ENCODE measurements at regions not wholly inside any gene's neighbourhood (a gene's known extent, or its start where the extent isn't known, plus 50 kb on each side); places are given as distances from the start of the nearest gene placed in this dataset.

DNA sequence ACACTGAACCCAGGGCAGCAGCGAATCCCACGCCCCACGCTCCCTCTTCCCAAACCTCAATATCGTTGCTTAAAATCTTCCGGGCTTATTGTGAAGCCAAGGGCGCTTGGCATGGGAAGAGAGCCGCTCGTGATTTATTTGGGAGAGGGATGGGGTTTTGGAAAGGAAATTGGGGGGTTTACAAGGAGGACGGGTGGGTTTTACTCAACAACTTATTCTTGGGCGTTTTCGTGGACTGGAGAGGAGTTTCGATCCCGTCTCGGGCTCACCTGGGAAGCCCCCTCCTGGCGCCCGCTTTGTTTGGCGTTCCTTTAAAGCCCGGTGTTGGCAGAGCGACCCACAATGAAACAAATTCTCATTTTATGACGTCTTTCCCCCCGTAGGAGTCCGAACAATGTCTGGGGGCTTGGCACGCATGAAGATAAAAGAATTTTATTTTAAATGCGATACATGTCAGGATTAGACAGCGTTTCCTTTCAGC is 135.3 kb downstream of the INSIG2 start:
- TF ChIP-seq, protein P1, sequence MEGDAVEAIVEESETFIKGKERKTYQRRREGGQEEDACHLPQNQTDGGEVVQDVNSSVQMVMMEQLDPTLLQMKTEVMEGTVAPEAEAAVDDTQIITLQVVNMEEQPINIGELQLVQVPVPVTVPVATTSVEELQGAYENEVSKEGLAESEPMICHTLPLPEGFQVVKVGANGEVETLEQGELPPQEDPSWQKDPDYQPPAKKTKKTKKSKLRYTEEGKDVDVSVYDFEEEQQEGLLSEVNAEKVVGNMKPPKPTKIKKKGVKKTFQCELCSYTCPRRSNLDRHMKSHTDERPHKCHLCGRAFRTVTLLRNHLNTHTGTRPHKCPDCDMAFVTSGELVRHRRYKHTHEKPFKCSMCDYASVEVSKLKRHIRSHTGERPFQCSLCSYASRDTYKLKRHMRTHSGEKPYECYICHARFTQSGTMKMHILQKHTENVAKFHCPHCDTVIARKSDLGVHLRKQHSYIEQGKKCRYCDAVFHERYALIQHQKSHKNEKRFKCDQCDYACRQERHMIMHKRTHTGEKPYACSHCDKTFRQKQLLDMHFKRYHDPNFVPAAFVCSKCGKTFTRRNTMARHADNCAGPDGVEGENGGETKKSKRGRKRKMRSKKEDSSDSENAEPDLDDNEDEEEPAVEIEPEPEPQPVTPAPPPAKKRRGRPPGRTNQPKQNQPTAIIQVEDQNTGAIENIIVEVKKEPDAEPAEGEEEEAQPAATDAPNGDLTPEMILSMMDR (IDR thresholded peaks at IDR 0.05; ENCODE audit: low read depth, low read length) = no peak
- Histone ChIP-seq H3K4me1 (no peaks in the 10 kb centered on the region), H3K4me3 (ENCODE audit: low read depth, low read length) (no peak overlapping the region), H3K36me3 (no peaks in the 10 kb centered on the region), H3K27me3 (peaks cover 41% of the 10 kb centered on the region), H3K9me3 (no peaks in the 10 kb centered on the region)
- DNase-seq = no peak

DNA sequence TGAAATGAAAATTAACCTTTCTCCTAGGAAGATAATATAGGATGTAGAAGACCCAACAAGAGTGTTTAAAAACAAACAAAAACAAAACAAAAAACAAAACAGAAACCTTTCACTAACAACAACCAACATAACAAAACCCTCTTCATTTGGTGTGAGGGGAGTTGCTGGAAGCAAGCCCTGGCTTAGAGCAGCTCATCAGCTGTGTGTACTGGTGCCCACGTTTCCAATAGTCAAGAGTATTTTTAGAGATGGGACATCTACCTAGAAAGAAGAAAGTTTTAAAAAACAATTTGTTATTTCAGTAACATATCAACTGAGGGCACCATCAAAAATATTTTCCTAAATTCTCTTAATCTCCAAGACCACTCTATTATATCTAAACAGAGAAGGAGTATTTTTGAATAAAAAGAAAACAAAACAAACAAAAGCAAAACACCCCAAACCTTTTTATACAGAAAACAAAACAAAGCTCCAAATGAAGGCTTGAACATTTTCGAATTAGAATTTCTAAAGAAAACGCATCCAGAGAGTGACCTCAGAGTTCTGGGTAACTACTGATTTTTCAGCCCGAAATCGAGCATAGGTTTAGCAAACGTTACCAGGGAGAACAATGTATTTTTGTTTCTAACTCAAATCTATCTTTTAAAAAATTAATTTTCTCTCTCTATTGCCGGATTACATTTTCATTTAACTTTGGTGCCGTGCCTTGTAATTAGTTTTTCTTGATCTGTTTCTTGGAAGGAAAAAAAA is 134.6 kb downstream of the INSIG2 start:
- no peaks in the 10 kb centered on the region for H3K4me1 ChIP-seq
- no peak overlapping the region for H3K4me3 ChIP-seq (ENCODE audit: low read depth, low read length)

DNA sequence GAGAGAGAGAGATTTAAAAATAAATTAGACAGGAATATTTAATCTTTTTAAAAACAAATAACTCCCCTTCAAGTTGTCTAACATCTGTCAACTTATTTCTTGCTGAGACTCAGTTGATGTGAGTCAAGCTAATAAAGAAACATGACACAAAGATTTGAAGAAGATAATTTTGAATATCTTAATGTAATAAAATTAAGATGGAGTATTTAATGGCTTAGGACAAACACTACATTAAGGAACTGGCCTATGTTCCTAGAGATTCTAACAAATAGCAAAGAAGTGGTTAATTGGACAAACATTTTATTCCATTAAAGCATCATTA is 134.0 kb downstream of the INSIG2 start:
- Histone ChIP-seq H3K4me1 (no peaks in the 10 kb centered on the region), H3K9me3 (no peaks in the 10 kb centered on the region), H3K4me3 (ENCODE audit: low read depth, low read length) (no peak overlapping the region), H3K36me3 (no peaks in the 10 kb centered on the region), H3K27me3 (peaks cover 41% of the 10 kb centered on the region)
- no peak for DNase-seq
- TF ChIP-seq, protein P1 (IDR thresholded peaks at IDR 0.05; ENCODE audit: low read depth, low read length) = no peak

More for the DNA sequence above, 134.6 kb downstream of the INSIG2 start:
- Histone ChIP-seq H3K36me3 (no peaks in the 10 kb centered on the region), H3K27me3 (peaks cover 41% of the 10 kb centered on the region), H3K9me3 (no peaks in the 10 kb centered on the region)
- TF ChIP-seq, protein P1 (IDR thresholded peaks at IDR 0.05; ENCODE audit: low read depth, low read length) = no peak
- no peak for DNase-seq

DNA sequence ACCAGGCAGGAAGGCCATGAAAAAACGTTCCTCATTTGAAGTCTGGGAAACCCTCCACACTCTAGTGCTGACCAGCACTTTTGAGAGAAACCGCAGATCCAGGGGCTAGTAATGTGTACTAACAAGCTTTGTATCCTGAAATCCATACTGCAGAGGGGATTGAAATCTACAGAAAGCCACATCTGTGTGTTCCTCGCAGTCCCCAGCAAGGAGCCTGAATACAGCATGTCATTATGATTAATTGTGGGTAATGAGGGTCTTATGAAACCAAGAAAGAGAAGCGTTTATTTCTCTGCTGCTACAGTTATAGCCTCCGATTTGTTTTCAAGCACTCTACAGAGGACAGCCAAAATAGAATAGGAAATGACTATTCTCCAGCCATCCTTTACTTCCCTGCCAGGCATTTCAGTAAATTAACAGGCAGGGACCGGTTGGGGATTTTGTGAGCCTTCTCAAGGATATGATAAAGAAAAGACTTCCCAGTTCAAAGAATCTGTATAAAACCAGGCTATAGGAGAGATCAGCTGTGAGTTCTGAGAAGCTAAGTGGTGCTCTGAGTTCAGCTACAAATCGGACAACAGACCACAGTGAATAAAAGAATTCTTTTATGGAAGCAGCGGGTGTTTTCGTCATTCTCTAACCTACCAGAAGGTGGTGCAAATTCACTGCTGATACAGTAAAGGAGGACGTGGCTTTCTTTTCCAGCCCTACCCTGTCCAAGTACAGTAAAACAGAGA is 133.4 kb downstream of the INSIG2 start:
- Histone ChIP-seq H3K4me1 (no peaks in the 10 kb centered on the region), H3K27me3 (peaks cover 41% of the 10 kb centered on the region), H3K4me3 (ENCODE audit: low read depth, low read length) (no peak overlapping the region), H3K36me3 (no peaks in the 10 kb centered on the region), H3K9me3 (no peaks in the 10 kb centered on the region)
- peak; percentile 22 for DNase-seq
- TF ChIP-seq, protein P1 (IDR thresholded peaks at IDR 0.05; ENCODE audit: low read depth, low read length) = peak; percentile 61

DNA sequence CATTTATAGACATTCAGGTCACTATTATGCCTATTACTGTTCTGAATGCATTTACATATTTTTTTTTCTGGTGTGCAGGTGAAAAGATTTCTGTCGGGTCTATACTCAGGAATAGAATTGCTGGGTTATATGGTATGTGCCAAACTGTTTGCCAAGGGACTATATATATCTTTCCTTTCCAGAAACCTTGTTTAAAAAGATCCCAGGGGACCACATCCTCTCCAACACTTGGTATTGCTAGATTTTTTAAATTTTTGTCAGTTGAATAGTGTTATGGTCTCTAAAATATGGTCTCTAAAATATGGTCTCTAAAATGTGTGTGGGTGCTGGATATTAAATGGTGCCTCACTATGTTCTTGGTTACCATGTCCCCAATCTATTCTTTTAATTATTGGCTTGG is 131.3 kb downstream of the INSIG2 start:
- Histone ChIP-seq H3K9me3 (no peaks in the 10 kb centered on the region), H3K4me1 (no peaks in the 10 kb centered on the region), H3K27me3 (peaks cover 25% of the 10 kb centered on the region), H3K36me3 (no peaks in the 10 kb centered on the region), H3K4me3 (ENCODE audit: low read depth, low read length) (no peak overlapping the region)
- DNase-seq = no peak
- TF ChIP-seq, protein P1 (IDR thresholded peaks at IDR 0.05; ENCODE audit: low read depth, low read length) = no peak

DNA sequence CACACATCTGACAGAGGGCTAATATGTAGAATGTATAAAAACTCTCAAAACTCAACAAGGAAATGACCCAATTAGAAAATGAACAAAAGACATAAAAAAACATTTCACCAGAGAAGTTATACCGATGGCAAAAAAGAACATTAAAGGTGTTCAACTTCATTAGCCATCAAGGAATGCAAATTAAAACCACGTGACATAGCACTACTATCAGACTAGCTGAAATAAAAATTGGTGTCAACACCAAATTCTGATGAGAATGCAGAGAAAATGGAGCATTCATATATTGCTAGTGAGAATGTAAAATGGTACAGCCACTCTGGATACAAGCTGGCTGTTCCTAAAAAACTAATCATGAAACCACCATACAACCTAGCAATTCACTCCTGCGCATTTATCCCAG is 128.0 kb downstream of the INSIG2 start:
- Histone ChIP-seq H3K4me3 (ENCODE audit: low read depth, low read length) (no peak overlapping the region), H3K36me3 (no peaks in the 10 kb centered on the region), H3K9me3 (no peaks in the 10 kb centered on the region), H3K27me3 (no peaks in the 10 kb centered on the region), H3K4me1 (no peaks in the 10 kb centered on the region)
- DNase-seq = no peak
- TF ChIP-seq, protein P1 (IDR thresholded peaks at IDR 0.05; ENCODE audit: low read depth, low read length) = no peak

All from BE2C (cell line).